ENCODE measurements at regions not wholly inside any gene's neighbourhood (a gene's known extent, or its start where the extent isn't known, plus 50 kb on each side); places are given as distances from the start of the nearest gene placed in this dataset.

- H3K4me3 ChIP-seq (ENCODE audit: low read depth, low read length), result no peak overlapping the region
- no peaks in the 10 kb centered on the region for H3K9me3 ChIP-seq (ENCODE audit: control insufficient read depth, insufficient read depth, low read depth, low read length)
- H3K4me1 ChIP-seq (ENCODE audit: control insufficient read depth, insufficient read depth, low read length), result peaks cover 2% of the 10 kb centered on the region; the same call in 1 of the 2 replicates
- no peak overlapping the region for H3K9ac ChIP-seq (ENCODE audit: low read length)
- no peaks in the 10 kb centered on the region for H3K36me3 ChIP-seq (ENCODE audit: control insufficient read depth, insufficient read depth, low read length)
- H3K27me3 ChIP-seq (ENCODE audit: control insufficient read depth, insufficient read depth, low read length), result no peaks in the 10 kb centered on the region
- H3K27ac ChIP-seq (ENCODE audit: low read depth, low read length), result no peak overlapping the region
Measured at GRCh38 chr9:105146677-105147076, 97.8 kb upstream of the SLC44A1 start.

- no peak overlapping the region for H3K9ac ChIP-seq (ENCODE audit: low read length)
- no peaks in the 10 kb centered on the region for H3K36me3 ChIP-seq (ENCODE audit: control insufficient read depth, insufficient read depth, low read length)
- H3K4me1 ChIP-seq (ENCODE audit: control insufficient read depth, insufficient read depth, low read length), result 0 out of 2 replicates have a peak, but pooled peaks cover 2% of the 10 kb centered on the region
- H3K4me3 ChIP-seq (ENCODE audit: low read depth, low read length), result no peak overlapping the region
- no peaks in the 10 kb centered on the region for H3K27me3 ChIP-seq (ENCODE audit: control insufficient read depth, insufficient read depth, low read length)
- no peaks in the 10 kb centered on the region for H3K9me3 ChIP-seq (ENCODE audit: control insufficient read depth, insufficient read depth, low read depth, low read length)
- H3K27ac ChIP-seq (ENCODE audit: low read depth, low read length), result no peak overlapping the region
Measured at GRCh38 chr9:105147110-105147871, 97.2 kb upstream of the SLC44A1 start.

GRCh38 chr9:105148328-105149006 lies 96.0 kb upstream of the SLC44A1 start:
- Histone ChIP-seq H3K36me3 (ENCODE audit: control insufficient read depth, insufficient read depth, low read length) (no peaks in the 10 kb centered on the region), H3K9ac (ENCODE audit: low read length) (no peak overlapping the region), H3K27ac (ENCODE audit: low read depth, low read length) (no peak overlapping the region), H3K4me3 (ENCODE audit: low read depth, low read length) (no peak overlapping the region), H3K4me1 (ENCODE audit: control insufficient read depth, insufficient read depth, low read length) (0 out of 2 replicates have a peak, but pooled peaks cover 2% of the 10 kb centered on the region), H3K9me3 (ENCODE audit: control insufficient read depth, insufficient read depth, low read depth, low read length) (no peaks in the 10 kb centered on the region), H3K27me3 (ENCODE audit: control insufficient read depth, insufficient read depth, low read length) (no peaks in the 10 kb centered on the region)

GRCh38 chr9:105150991-105151685 lies 93.3 kb upstream of the SLC44A1 start:
- Histone ChIP-seq H3K9me3 (ENCODE audit: control insufficient read depth, insufficient read depth, low read depth, low read length) (no peaks in the 10 kb centered on the region), H3K9ac (ENCODE audit: low read length) (no peak overlapping the region), H3K4me3 (ENCODE audit: low read depth, low read length) (no peak overlapping the region), H3K27me3 (ENCODE audit: control insufficient read depth, insufficient read depth, low read length) (no peaks in the 10 kb centered on the region), H3K27ac (ENCODE audit: low read depth, low read length) (no peak overlapping the region), H3K4me1 (ENCODE audit: control insufficient read depth, insufficient read depth, low read length) (0 out of 2 replicates have a peak, but pooled peaks cover 2% of the 10 kb centered on the region), H3K36me3 (ENCODE audit: control insufficient read depth, insufficient read depth, low read length) (no peaks in the 10 kb centered on the region)

- no peaks in the 10 kb centered on the region for H3K27me3 ChIP-seq (ENCODE audit: control insufficient read depth, insufficient read depth, low read length)
- 0 out of 2 replicates have a peak, but pooled peaks cover 2% of the 10 kb centered on the region for H3K4me1 ChIP-seq (ENCODE audit: control insufficient read depth, insufficient read depth, low read length)
- no peaks in the 10 kb centered on the region for H3K36me3 ChIP-seq (ENCODE audit: control insufficient read depth, insufficient read depth, low read length)
- no peak overlapping the region for H3K27ac ChIP-seq (ENCODE audit: low read depth, low read length)
- no peaks in the 10 kb centered on the region for H3K9me3 ChIP-seq (ENCODE audit: control insufficient read depth, insufficient read depth, low read depth, low read length)
- H3K9ac ChIP-seq (ENCODE audit: low read length), result no peak overlapping the region
- H3K4me3 ChIP-seq (ENCODE audit: low read depth, low read length), result no peak overlapping the region
Measured at GRCh38 chr9:105151686-105151995, 92.8 kb upstream of the SLC44A1 start.

GRCh38 chr9:105154723-105155191 lies 89.7 kb upstream of the SLC44A1 start:
- Histone ChIP-seq H3K9me3 (ENCODE audit: control insufficient read depth, insufficient read depth, low read depth, low read length) (no peaks in the 10 kb centered on the region), H3K4me1 (ENCODE audit: control insufficient read depth, insufficient read depth, low read length) (no peaks in the 10 kb centered on the region), H3K9ac (ENCODE audit: low read length) (no peak overlapping the region), H3K27ac (ENCODE audit: low read depth, low read length) (no peak overlapping the region), H3K36me3 (ENCODE audit: control insufficient read depth, insufficient read depth, low read length) (no peaks in the 10 kb centered on the region), H3K4me3 (ENCODE audit: low read depth, low read length) (no peak overlapping the region), H3K27me3 (ENCODE audit: control insufficient read depth, insufficient read depth, low read length) (no peaks in the 10 kb centered on the region)

- H3K4me1 ChIP-seq (ENCODE audit: control insufficient read depth, insufficient read depth, low read length), result peaks cover 1% of the 10 kb centered on the region
- no peak overlapping the region for H3K27ac ChIP-seq (ENCODE audit: low read depth, low read length)
- H3K4me3 ChIP-seq (ENCODE audit: low read depth, low read length), result no peak overlapping the region
- no peaks in the 10 kb centered on the region for H3K27me3 ChIP-seq (ENCODE audit: control insufficient read depth, insufficient read depth, low read length)
- H3K9me3 ChIP-seq (ENCODE audit: control insufficient read depth, insufficient read depth, low read depth, low read length), result no peaks in the 10 kb centered on the region
- H3K9ac ChIP-seq (ENCODE audit: low read length), result no peak overlapping the region
- H3K36me3 ChIP-seq (ENCODE audit: control insufficient read depth, insufficient read depth, low read length), result no peaks in the 10 kb centered on the region
Measured at GRCh38 chr9:105157171-105157583, 87.3 kb upstream of the SLC44A1 start.

GRCh38 chr9:105158020-105158419 lies 86.4 kb upstream of the SLC44A1 start:
- H3K27ac ChIP-seq (ENCODE audit: low read depth, low read length), result no peak overlapping the region
- no peaks in the 10 kb centered on the region for H3K9me3 ChIP-seq (ENCODE audit: control insufficient read depth, insufficient read depth, low read depth, low read length)
- H3K9ac ChIP-seq (ENCODE audit: low read length), result no peak overlapping the region
- no peaks in the 10 kb centered on the region for H3K27me3 ChIP-seq (ENCODE audit: control insufficient read depth, insufficient read depth, low read length)
- no peak overlapping the region for H3K4me3 ChIP-seq (ENCODE audit: low read depth, low read length)
- H3K4me1 ChIP-seq (ENCODE audit: control insufficient read depth, insufficient read depth, low read length), result peaks cover 9% of the 10 kb centered on the region
- H3K36me3 ChIP-seq (ENCODE audit: control insufficient read depth, insufficient read depth, low read length), result no peaks in the 10 kb centered on the region

GRCh38 chr9:105158898-105159297 lies 85.6 kb upstream of the SLC44A1 start:
- H3K27me3 ChIP-seq (ENCODE audit: control insufficient read depth, insufficient read depth, low read length), result no peaks in the 10 kb centered on the region
- H3K9me3 ChIP-seq (ENCODE audit: control insufficient read depth, insufficient read depth, low read depth, low read length), result no peaks in the 10 kb centered on the region
- H3K9ac ChIP-seq (ENCODE audit: low read length), result no peak overlapping the region
- H3K36me3 ChIP-seq (ENCODE audit: control insufficient read depth, insufficient read depth, low read length), result no peaks in the 10 kb centered on the region
- no peak overlapping the region for H3K27ac ChIP-seq (ENCODE audit: low read depth, low read length)
- H3K4me1 ChIP-seq (ENCODE audit: control insufficient read depth, insufficient read depth, low read length), result peaks cover 9% of the 10 kb centered on the region
- no peak overlapping the region for H3K4me3 ChIP-seq (ENCODE audit: low read depth, low read length)

GRCh38 chr9:105168870-105169319 lies 75.6 kb upstream of the SLC44A1 start:
- Histone ChIP-seq H3K9me3 (ENCODE audit: control insufficient read depth, insufficient read depth, low read depth, low read length) (no peaks in the 10 kb centered on the region), H3K4me1 (ENCODE audit: control insufficient read depth, insufficient read depth, low read length) (peaks cover 22% of the 10 kb centered on the region), H3K27me3 (ENCODE audit: control insufficient read depth, insufficient read depth, low read length) (no peaks in the 10 kb centered on the region), H3K9ac (ENCODE audit: low read length) (no peak overlapping the region), H3K4me3 (ENCODE audit: low read depth, low read length) (no peak overlapping the region), H3K27ac (ENCODE audit: low read depth, low read length) (no peak overlapping the region), H3K36me3 (ENCODE audit: control insufficient read depth, insufficient read depth, low read length) (no peaks in the 10 kb centered on the region)

- Histone ChIP-seq H3K4me1 (ENCODE audit: control insufficient read depth, insufficient read depth, low read length) (peaks cover 29% of the 10 kb centered on the region), H3K36me3 (ENCODE audit: control insufficient read depth, insufficient read depth, low read length) (no peaks in the 10 kb centered on the region), H3K9ac (ENCODE audit: low read length) (no peak overlapping the region), H3K27me3 (ENCODE audit: control insufficient read depth, insufficient read depth, low read length) (no peaks in the 10 kb centered on the region), H3K27ac (ENCODE audit: low read depth, low read length) (no peak overlapping the region), H3K4me3 (ENCODE audit: low read depth, low read length) (no peak overlapping the region), H3K9me3 (ENCODE audit: control insufficient read depth, insufficient read depth, low read depth, low read length) (no peaks in the 10 kb centered on the region)
Measured at GRCh38 chr9:105171076-105171475, 73.4 kb upstream of the SLC44A1 start.

Measured in HUES6 (cell line).